HCT116 (cell line): ENCODE measurements at regions not wholly inside any gene's neighbourhood (a gene's known extent, or its start where the extent isn't known, plus 50 kb on each side); places are given as distances from the start of the nearest gene placed in this dataset.

Experiments
- ATAC-seq: fragments of 200-7000 bp; cut with Tn5 transposase; 2 replicates; pipeline ENCODE4 v1.9.1; 2020; ENCODE audit warnings: mild to moderate bottlenecking, moderate library complexity
- BruUV-seq: library from RNA; stranded (reverse); fragments of 400-500 nt; replicated peaks from 2 replicates; lab custom pipeline; 2021; lab: Mats Ljungman, UMichigan
- CTCF ChIA-PET: fragments of 300-600 bp; sonication (Branson Sonifier 250); formaldehyde crosslinking; loops from one replicate; lab custom pipeline; 2021; ENCODE audit warnings: antibody characterized with exemption; lab: Charles Lee
- POLR2A ChIA-PET: fragments of 300-600, 350-600 bp; sonication (Branson Sonifier 250); formaldehyde crosslinking; loops from one replicate; lab custom pipeline; 2021; ENCODE audit warnings: antibody characterized with exemption; lab: Charles Lee
- RAD21 ChIA-PET, 2 experiments: fragments of 300-600 bp; sonication (Branson Sonifier 250); formaldehyde crosslinking; loops; one replicate each; lab custom pipeline; 2023; ENCODE audit warnings: low total read pairs in 2 of 2; ENCODE audit not compliant: uncharacterized antibody in 2 of 2, unreplicated experiment in 2 of 2, low non-redundant PET in 1 of 2; lab: Charles Lee
- DNase-seq: peaks from one replicate; pipeline ENCODE4 v3.0.0-alpha.2; 2010; ENCODE audit warnings: low read depth, low spot score
- H2AFZ ChIP-seq: fragments of 200-600 bp; shearing (Covaris generic), sonication (generic); 2 replicates; pipeline ENCODE4 v1.6.1; 2017; ENCODE audit warnings: low read depth, mixed run types, mixed read lengths, antibody characterized with exemption, low read length; ENCODE audit not compliant: poor library complexity, severe bottlenecking
- H3K27ac ChIP-seq: 2 replicates; pipeline ENCODE4 v1.5.1; 2012; ENCODE audit warnings: low read depth, low read length
- H3K27me3 ChIP-seq: fragments of 200-600 bp; sonication (generic); 2 replicates; pipeline ENCODE4 v1.6.1; 2016; ENCODE audit warnings: mixed run types, low read length, mixed read lengths; ENCODE audit not compliant: insufficient read depth
- H3K36me3 ChIP-seq, 2 experiments: fragments of 200-500 bp in 1 of 2; fragments of 200-600 bp in 1 of 2; sonication (Bioruptor generic) in 1 of 2; sonication (generic) in 1 of 2; 2 replicates each; pipeline versions ENCODE4 v1.5.1 to v1.6.1; 2014 to 2016; ENCODE audit warnings: low read length in 2 of 2, inconsistent platforms in 1 of 2, mixed read lengths in 1 of 2, mixed run types in 1 of 2; ENCODE audit not compliant: insufficient read depth in 2 of 2, control insufficient read depth in 1 of 2
- H3K4me1 ChIP-seq, 2 experiments: fragments of 200-600 bp in 1 of 2; sonication (generic) in 1 of 2; 2 replicates each; pipeline versions ENCODE4 v1.5.1 to v1.6.1; 2012 to 2017; ENCODE audit warnings: low read length in 2 of 2, inconsistent platforms in 1 of 2, mild to moderate bottlenecking in 1 of 2, mixed read lengths in 1 of 2, mixed run types in 1 of 2, moderate library complexity in 1 of 2; ENCODE audit not compliant: insufficient read depth in 2 of 2, control insufficient read depth in 1 of 2
- H3K4me2 ChIP-seq: fragments of 200-600 bp; sonication (generic); 2 replicates; pipeline ENCODE4 v1.6.1; 2017; ENCODE audit warnings: mixed run types, low read length, mixed read lengths
- H3K4me3 ChIP-seq, 2 experiments: fragments of 200-600 bp in 1 of 2; sonication (generic) in 1 of 2; replicated peaks in 1 of 2; 2 replicates each; pipeline ENCODE4 v1.5.1; 2011 to 2016; ENCODE audit warnings: low read length in 2 of 2, control low read depth in 1 of 2, low read depth in 1 of 2, mild to moderate bottlenecking in 1 of 2, mixed read lengths in 1 of 2, mixed run types in 1 of 2
- H3K79me2 ChIP-seq: fragments of 200-600 bp; sonication (generic); 2 replicates; pipeline ENCODE4 v1.6.1; 2017; ENCODE audit warnings: mild to moderate bottlenecking, mixed run types, low read length, moderate library complexity, mixed read lengths; ENCODE audit not compliant: insufficient read depth
- H3K9ac ChIP-seq: fragments of 200-600 bp; sonication (generic); 2 replicates; pipeline ENCODE4 v1.6.1; 2016; ENCODE audit warnings: low read length, mixed read lengths
- H3K9me2 ChIP-seq: fragments of 200-600 bp; sonication (generic), shearing (Covaris generic); 2 replicates; pipeline ENCODE4 v1.6.1; 2017; ENCODE audit warnings: mixed run types, mild to moderate bottlenecking, moderate library complexity; ENCODE audit not compliant: insufficient read depth
- H3K9me3 ChIP-seq, 2 experiments: fragments of 200-500 bp in 1 of 2; fragments of 200-600 bp in 1 of 2; sonication (Bioruptor generic) in 1 of 2; sonication (generic) in 1 of 2; 2 replicates each; pipeline ENCODE4 v1.6.1; 2014 to 2017; ENCODE audit warnings: low read length in 2 of 2, mixed read lengths in 2 of 2, inconsistent platforms in 1 of 2, low read depth in 1 of 2, mild to moderate bottlenecking in 1 of 2, mixed run types in 1 of 2, moderate library complexity in 1 of 2; ENCODE audit not compliant: control insufficient read depth in 1 of 2, insufficient read depth in 1 of 2
- H4K20me1 ChIP-seq: fragments of 200-600 bp; sonication (generic), shearing (Covaris generic); 2 replicates; pipeline ENCODE4 v1.6.1; 2017; ENCODE audit warnings: mixed run types, mild to moderate bottlenecking, moderate library complexity; ENCODE audit not compliant: insufficient read depth
- CEBPB ChIP-seq: IDR thresholded peaks from 2 replicates; pipeline ENCODE4 v1.6.1; 2012; ENCODE audit warnings: low read depth
- ELF1 ChIP-seq: IDR thresholded peaks from 2 replicates; pipeline ENCODE4 v1.6.1; 2012; ENCODE audit warnings: low read depth, borderline replicate concordance
- FOSL1 ChIP-seq: IDR thresholded peaks from 2 replicates; pipeline ENCODE4 v1.6.1; 2012; ENCODE audit warnings: low read depth
- POLR2AphosphoS5 ChIP-seq: IDR thresholded peaks from 2 replicates; pipeline ENCODE4 v1.6.1; 2011; ENCODE audit warnings: mild to moderate bottlenecking, low read depth, low read length, moderate library complexity
- RAD21 ChIP-seq: IDR thresholded peaks from 2 replicates; pipeline ENCODE4 v1.6.1; 2012; ENCODE audit warnings: low read depth, mild to moderate bottlenecking
- SIN3A ChIP-seq: IDR thresholded peaks from 2 replicates; pipeline ENCODE4 v1.6.1; 2012; ENCODE audit warnings: low read depth
- ZBTB33 ChIP-seq: IDR thresholded peaks from 2 replicates; pipeline ENCODE4 v1.6.1; 2011; ENCODE audit warnings: mild to moderate bottlenecking, low read length, moderate library complexity; ENCODE audit not compliant: insufficient replicate concordance; ENCODE audit errors: extremely low read depth
- intact Hi-C: fragments of 100-400 bp; cut with micrococcal nuclease; formaldehyde crosslinking; loops from 2 replicates; pipeline ENCODE4 v1.10.0; 2022
- TF ChIP-seq, protein P1 (sequence below): IDR thresholded peaks from 2 replicates; pipeline ENCODE4 v1.6.1; 2012; ENCODE audit warnings: low read depth

DNA sequence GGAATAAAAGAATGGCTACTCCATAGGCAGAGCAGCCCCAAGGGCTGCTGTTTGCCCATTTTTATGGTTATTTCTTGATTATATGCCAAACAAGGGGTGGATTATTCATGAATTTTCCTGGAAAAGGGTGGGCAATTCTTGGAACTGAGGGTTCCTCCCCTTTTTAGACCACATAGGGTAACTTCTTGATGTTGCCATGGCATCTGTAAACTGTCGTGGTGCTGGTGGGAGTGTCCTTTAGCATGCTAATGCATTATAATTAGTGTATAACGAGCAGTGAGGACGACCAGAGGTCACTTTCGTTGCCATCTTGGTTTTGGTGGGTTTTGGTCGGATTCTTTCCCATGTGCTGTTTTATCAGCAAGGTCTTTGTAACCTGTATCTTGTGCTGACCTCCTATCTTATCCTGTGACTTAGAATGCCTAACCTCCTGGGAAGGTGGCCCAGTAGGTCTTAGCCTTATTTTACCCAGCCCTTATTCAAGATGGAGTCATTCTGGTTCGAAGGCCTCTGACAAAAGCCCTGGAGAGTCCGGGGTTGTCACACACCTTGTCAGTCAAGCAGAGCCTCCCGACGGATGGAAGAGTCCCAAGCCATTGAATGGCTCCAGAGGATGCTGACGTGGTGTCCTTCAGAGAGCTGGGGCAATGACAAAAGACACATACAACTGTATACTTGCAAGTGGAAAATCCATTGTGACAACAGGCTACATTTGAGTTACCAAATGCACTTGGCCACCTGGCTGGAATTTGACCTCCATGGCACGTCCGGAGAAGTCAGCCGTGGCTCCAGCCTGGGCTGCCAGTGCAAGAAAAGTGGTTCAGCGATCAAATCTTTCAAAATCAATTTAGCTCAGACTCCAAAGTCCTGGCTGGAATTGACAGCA is 67.1 kb upstream of the CLINT1 start:
- Histone ChIP-seq H3K4me3 (no peak overlapping the region), H3K9me3 (no peaks in the 10 kb centered on the region), H3K36me3 (no peaks in the 10 kb centered on the region), H2AFZ (no peak overlapping the region), H4K20me1 (no peaks in the 10 kb centered on the region), H3K27me3 (no peaks in the 10 kb centered on the region), H3K79me2 (no peaks in the 10 kb centered on the region), H3K9me2 (no peaks in the 10 kb centered on the region), H3K9ac (no peak overlapping the region), H3K4me1 (peaks cover 0 to 7% of the 10 kb centered on the region in 2 experiments; a peak in 2 of 4 replicates), H3K4me2 (0 out of 2 replicates have a peak overlapping the region, but pooled peaks have one; percentile 27), H3K27ac (no peak overlapping the region)
- TF ChIP-seq, protein P1, sequence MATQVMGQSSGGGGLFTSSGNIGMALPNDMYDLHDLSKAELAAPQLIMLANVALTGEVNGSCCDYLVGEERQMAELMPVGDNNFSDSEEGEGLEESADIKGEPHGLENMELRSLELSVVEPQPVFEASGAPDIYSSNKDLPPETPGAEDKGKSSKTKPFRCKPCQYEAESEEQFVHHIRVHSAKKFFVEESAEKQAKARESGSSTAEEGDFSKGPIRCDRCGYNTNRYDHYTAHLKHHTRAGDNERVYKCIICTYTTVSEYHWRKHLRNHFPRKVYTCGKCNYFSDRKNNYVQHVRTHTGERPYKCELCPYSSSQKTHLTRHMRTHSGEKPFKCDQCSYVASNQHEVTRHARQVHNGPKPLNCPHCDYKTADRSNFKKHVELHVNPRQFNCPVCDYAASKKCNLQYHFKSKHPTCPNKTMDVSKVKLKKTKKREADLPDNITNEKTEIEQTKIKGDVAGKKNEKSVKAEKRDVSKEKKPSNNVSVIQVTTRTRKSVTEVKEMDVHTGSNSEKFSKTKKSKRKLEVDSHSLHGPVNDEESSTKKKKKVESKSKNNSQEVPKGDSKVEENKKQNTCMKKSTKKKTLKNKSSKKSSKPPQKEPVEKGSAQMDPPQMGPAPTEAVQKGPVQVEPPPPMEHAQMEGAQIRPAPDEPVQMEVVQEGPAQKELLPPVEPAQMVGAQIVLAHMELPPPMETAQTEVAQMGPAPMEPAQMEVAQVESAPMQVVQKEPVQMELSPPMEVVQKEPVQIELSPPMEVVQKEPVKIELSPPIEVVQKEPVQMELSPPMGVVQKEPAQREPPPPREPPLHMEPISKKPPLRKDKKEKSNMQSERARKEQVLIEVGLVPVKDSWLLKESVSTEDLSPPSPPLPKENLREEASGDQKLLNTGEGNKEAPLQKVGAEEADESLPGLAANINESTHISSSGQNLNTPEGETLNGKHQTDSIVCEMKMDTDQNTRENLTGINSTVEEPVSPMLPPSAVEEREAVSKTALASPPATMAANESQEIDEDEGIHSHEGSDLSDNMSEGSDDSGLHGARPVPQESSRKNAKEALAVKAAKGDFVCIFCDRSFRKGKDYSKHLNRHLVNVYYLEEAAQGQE: no peak
- TF ChIP-seq FOSL1 (no peak), ZBTB33 (no peak), POLR2AphosphoS5 (no peak), RAD21 (no peak), ELF1 (no peak), CEBPB (no peak), SIN3A (no peak)
- no peak for DNase-seq
- no TSS peak for BruUV-seq
- ChIA-PET CTCF (no interaction called here), RAD21 (no interaction called here), POLR2A (no interaction called here)
- intact Hi-C loops: no loop called here
- no peak for ATAC-seq
